Upper lobe of left lung (tissue), 4 donors: ENCODE measurements at regions not wholly inside any gene's neighbourhood (a gene's known extent, or its start where the extent isn't known, plus 50 kb on each side); places are given as distances from the start of the nearest gene placed in this dataset.

Source experiments
- CTCF ChIP-seq, 6 experiments: fragments of 450-650 bp in 4 of 6; fragments of 200-600 bp in 2 of 6; sonication (generic) in 2 of 6; IDR thresholded peaks; one replicate each; pipeline ENCODE4 v1.5.1; 2016 to 2019; ENCODE audit warnings: antibody characterized with exemption in 6 of 6
- POLR2A ChIP-seq, 4 donors: fragments of 450-650 bp; IDR thresholded peaks; one replicate each; pipeline ENCODE4 v1.5.1; 2016 to 2017; ENCODE audit warnings: antibody characterized with exemption in 4 of 4, mild to moderate bottlenecking in 2 of 4
- POLR2AphosphoS5 ChIP-seq, 2 donors: sonication (generic); formaldehyde crosslinking; IDR thresholded peaks; one replicate each; pipeline ENCODE4 v1.5.1; 2017; ENCODE audit warnings: antibody characterized with exemption in 2 of 2

- TF ChIP-seq POLR2A (IDR thresholded peaks at IDR 0.05) (no peak), CTCF (IDR thresholded peaks at IDR 0.05) (no peak), POLR2AphosphoS5 (IDR thresholded peaks at IDR 0.05) (no peak)
Measured at GRCh38 chr11:97428247-97428790, 1038.5 kb downstream of the JRKL start.
